ENCODE measurements at regions not wholly inside any gene's neighbourhood (a gene's known extent, or its start where the extent isn't known, plus 50 kb on each side); places are given as distances from the start of the nearest gene placed in this dataset.

GRCh38 chr10:124210263-124210662 lies 116.9 kb upstream of the CHST15 start:
- Histone ChIP-seq H3K4me3 (no peak overlapping the region), H3K27me3 (no peaks in the 10 kb centered on the region), H3K36me3 (no peaks in the 10 kb centered on the region), H3K4me1 (no peaks in the 10 kb centered on the region), H3K9me3 (peaks cover 0 to 13% (median 1%) of the 10 kb centered on the region in 12 donors), H3K27ac (no peak overlapping the region)
- ATAC-seq (no peak), DNase-seq (no peak)
- WGBS, 4 donors, result 80 to 93% (median 85%) methylated on average over 1 of the region's 1 CpG
- intact Hi-C loops (cut with DNase I), result no loop called here
- no peak for TF ChIP-seq POLR2A (IDR thresholded peaks at IDR 0.05)
- TF ChIP-seq CTCF (IDR thresholded peaks at IDR 0.05), result no peak

- intact Hi-C loops (cut with DNase I), result no loop called here
- WGBS, 4 donors, result 84 to 90% (median 88%) methylated on average over 5 of the region's 5 CpGs
- ATAC-seq, result no peak
- H3K36me3 ChIP-seq, result no peaks in the 10 kb centered on the region
- H3K4me1 ChIP-seq, result no peaks in the 10 kb centered on the region
- no peak for DNase-seq
- no peak for TF ChIP-seq POLR2A (IDR thresholded peaks at IDR 0.05)
- no peak for TF ChIP-seq CTCF (IDR thresholded peaks at IDR 0.05)
- no peak overlapping the region for H3K4me3 ChIP-seq
- no peaks in the 10 kb centered on the region for H3K27me3 ChIP-seq
- H3K9me3 ChIP-seq, result peaks cover 0 to 13% (median 1%) of the 10 kb centered on the region in 12 donors
- H3K27ac ChIP-seq, result no peak overlapping the region
These were observed 114.0 kb upstream of the CHST15 start for GRCh38 chr10:124207391-124207790.

GRCh38 chr10:124206616-124207015 lies 113.2 kb upstream of the CHST15 start:
- H3K4me1 ChIP-seq, result no peaks in the 10 kb centered on the region
- DNase-seq, result no peak
- no peak overlapping the region for H3K4me3 ChIP-seq
- TF ChIP-seq POLR2A (IDR thresholded peaks at IDR 0.05) (no peak), CTCF (IDR thresholded peaks at IDR 0.05) (no peak)
- peaks cover 0 to 12% (median 1%) of the 10 kb centered on the region in 12 donors for H3K9me3 ChIP-seq
- no peaks in the 10 kb centered on the region for H3K36me3 ChIP-seq
- H3K27me3 ChIP-seq, result no peaks in the 10 kb centered on the region
- no peak for ATAC-seq
- H3K27ac ChIP-seq, result no peak overlapping the region
- intact Hi-C loops (cut with DNase I), result no loop called here
- WGBS, 4 donors, result 66 to 86% (median 68%) methylated on average over 4 of the region's 4 CpGs; no CpG with 5 or more reads in 1 of the 4 donors

- no peak overlapping the region for H3K27ac ChIP-seq
- no peak for DNase-seq
- intact Hi-C loops (cut with DNase I), result no loop called here
- no peaks in the 10 kb centered on the region for H3K36me3 ChIP-seq
- no peaks in the 10 kb centered on the region for H3K27me3 ChIP-seq
- no peak for ATAC-seq
- 91 to 100% (median 96%) methylated on average over 1 of the region's 1 CpG for WGBS, 4 donors
- peaks cover 0 to 3% (median 0%) of the 10 kb centered on the region in 12 donors for H3K9me3 ChIP-seq
- no peak for TF ChIP-seq CTCF (IDR thresholded peaks at IDR 0.05)
- no peak for TF ChIP-seq POLR2A (IDR thresholded peaks at IDR 0.05)
- H3K4me3 ChIP-seq, result no peak overlapping the region
- H3K4me1 ChIP-seq, result no peaks in the 10 kb centered on the region
These were observed 112.0 kb upstream of the CHST15 start for GRCh38 chr10:124205432-124205831.
